Endothelial cell of umbilical vein (primary cell): ENCODE measurements at regions not wholly inside any gene's neighbourhood (a gene's known extent, or its start where the extent isn't known, plus 50 kb on each side); places are given as distances from the start of the nearest gene placed in this dataset.

Source experiments
- BruUV-seq: library from RNA; stranded (reverse); fragments of 400-500 nt; replicated peaks from 2 replicates; lab custom pipeline; 2021; lab: Mats Ljungman, UMichigan
- CTCF ChIA-PET: fragments of 300-600, 350-600 bp; sonication (Branson Sonifier 250); formaldehyde crosslinking; loops from one replicate; lab custom pipeline; 2021; ENCODE audit warnings: antibody characterized with exemption, inconsistent platforms; lab: Charles Lee
- POLR2A ChIA-PET: fragments of 300-600, 350-600 bp; sonication (Branson Sonifier 250); formaldehyde crosslinking; loops from one replicate; lab custom pipeline; 2021; ENCODE audit warnings: antibody characterized with exemption, inconsistent platforms; lab: Charles Lee
- DNase-seq: peaks from one replicate; pipeline ENCODE4 v3.0.0-alpha.2; 2011; ENCODE audit warnings: low read depth, low spot score
- FAIRE-seq: peaks from 2 replicates; lab custom pipeline; 2011; peaks lifted over from hg19 to GRCh38; lab: Jason Lieb, UNC
- H2AFZ ChIP-seq: 2 replicates; pipeline ENCODE4 v1.6.0; 2012; ENCODE audit warnings: low read depth, low read length, control low read depth, inconsistent platforms
- H3K27ac ChIP-seq: 2 replicates; pipeline ENCODE4 v1.5.1; 2011; ENCODE audit warnings: low read depth, mild to moderate bottlenecking, control low read depth, low read length, moderate library complexity; ENCODE audit not compliant: insufficient read depth
- H3K27me3 ChIP-seq, 2 experiments: 2 replicates each; pipeline versions ENCODE4 v1.6.0 to v1.6.1; 2011; ENCODE audit warnings: low read length in 2 of 2, mixed read lengths in 1 of 2; ENCODE audit not compliant: control insufficient read depth in 2 of 2, insufficient read depth in 2 of 2
- H3K36me3 ChIP-seq, 2 experiments: 2 replicates in 1 of 2; 3 replicates in 1 of 2; pipeline ENCODE4 v1.5.1; 2011; ENCODE audit warnings: low read length in 2 of 2, mild to moderate bottlenecking in 1 of 2, moderate library complexity in 1 of 2; ENCODE audit not compliant: control insufficient read depth in 2 of 2, insufficient read depth in 2 of 2; ENCODE audit errors: extremely low read depth in 1 of 2
- H3K4me1 ChIP-seq: 3 replicates; pipeline ENCODE4 v1.5.1; 2011; ENCODE audit warnings: mild to moderate bottlenecking, low read length; ENCODE audit not compliant: control insufficient read depth, insufficient read depth; ENCODE audit errors: extremely low read depth
- H3K4me2 ChIP-seq: 2 replicates; pipeline ENCODE4 v1.6.1; 2011; ENCODE audit warnings: low read length, control low read depth, mixed read lengths; ENCODE audit not compliant: insufficient read depth
- H3K4me3 ChIP-seq, 3 experiments: fragments of 200-600 bp in 1 of 3; sonication (generic), shearing (Covaris generic) in 1 of 3; replicated peaks in 1 of 3; 2 replicates each; pipeline ENCODE4 v1.5.1; 2011 to 2016; ENCODE audit warnings: control low read depth in 3 of 3, low read length in 3 of 3, mild to moderate bottlenecking in 2 of 3, inconsistent platforms in 1 of 3, low read depth in 1 of 3, moderate library complexity in 1 of 3; ENCODE audit not compliant: insufficient read depth in 1 of 3
- H3K79me2 ChIP-seq: 2 replicates; pipeline ENCODE4 v1.6.0; 2012; ENCODE audit warnings: low read length, inconsistent platforms; ENCODE audit not compliant: control insufficient read depth, insufficient read depth
- H3K9ac ChIP-seq: replicated peaks from 2 replicates; pipeline ENCODE3; 2011; ENCODE audit warnings: low read length, control low read depth; ENCODE audit not compliant: insufficient read depth; ENCODE audit errors: extremely low read depth
- H3K9me1 ChIP-seq: replicated peaks from 3 replicates; pipeline ENCODE4 v1.6.0; 2011; ENCODE audit warnings: mild to moderate bottlenecking, low read length; ENCODE audit not compliant: control insufficient read depth, insufficient read depth; ENCODE audit errors: extremely low read depth
- H3K9me3 ChIP-seq: replicated peaks from 2 replicates; pipeline ENCODE4 v1.5.1; 2012; ENCODE audit warnings: low read length, inconsistent platforms; ENCODE audit not compliant: control insufficient read depth, insufficient read depth
- H4K20me1 ChIP-seq: replicated peaks from 2 replicates; pipeline ENCODE3; 2011; ENCODE audit warnings: mild to moderate bottlenecking, low read length; ENCODE audit not compliant: control insufficient read depth, insufficient read depth; ENCODE audit errors: extremely low read depth
- EZH2 ChIP-seq: IDR thresholded peaks from 2 replicates; pipeline ENCODE4 v1.6.1; 2012; ENCODE audit warnings: borderline replicate concordance, low read depth, mild to moderate bottlenecking, moderate library complexity, low read length, inconsistent platforms; ENCODE audit not compliant: severe bottlenecking
- FOS ChIP-seq: IDR thresholded peaks from 2 replicates; pipeline ENCODE4 v1.6.1; 2011; ENCODE audit warnings: mild to moderate bottlenecking, low read length, moderate library complexity, borderline replicate concordance; ENCODE audit not compliant: insufficient read depth
- GATA2 ChIP-seq: IDR thresholded peaks from 2 replicates; pipeline ENCODE4 v1.7.0; 2011; ENCODE audit warnings: low read depth, mild to moderate bottlenecking, moderate library complexity, mixed read lengths, low read length; ENCODE audit not compliant: insufficient read length, insufficient read depth
- JUN ChIP-seq: IDR thresholded peaks from 2 replicates; pipeline ENCODE4 v1.6.1; 2011; ENCODE audit warnings: borderline replicate concordance, low read depth; ENCODE audit not compliant: insufficient read length, insufficient read depth
- MYC ChIP-seq: IDR thresholded peaks from one replicate; pipeline ENCODE4 v1.6.1; 2011; ENCODE audit warnings: mild to moderate bottlenecking, low read depth, low read length
- POLR2A ChIP-seq: IDR thresholded peaks from 2 replicates; pipeline ENCODE4 v1.6.1; 2012; ENCODE audit warnings: low read depth, mild to moderate bottlenecking, control low read depth, low read length
- POLR2AphosphoS5 ChIP-seq: IDR thresholded peaks from 2 replicates; pipeline ENCODE4 v1.6.1; 2012; ENCODE audit warnings: low read depth, mild to moderate bottlenecking, control low read depth, low read length, moderate library complexity; ENCODE audit not compliant: insufficient read depth
- dilution Hi-C: fragments of 300-500 bp; cut with MboI; formaldehyde crosslinking; loops from one replicate; pipeline ENCODE4 v1.15.0; 2019; ENCODE audit warnings: low sequenced_read_pairs; ENCODE audit not compliant: extremely low pct_ligation_motif_present
- intact Hi-C: fragments of 100-400 bp; cut with micrococcal nuclease; formaldehyde crosslinking; loops from one replicate; pipeline ENCODE4 v1.10.0; 2022
- TF ChIP-seq, protein P1 (sequence below): IDR thresholded peaks from 2 replicates; pipeline ENCODE4 v1.6.1; 2011; ENCODE audit not compliant: insufficient read depth, insufficient read length
- TF ChIP-seq, protein P2 (sequence below), 2 donors: IDR thresholded peaks; 1 replicate in 1 of 2; 2 replicates in 1 of 2; pipeline ENCODE4 v1.5.1; 2011; ENCODE audit warnings: low read length in 2 of 2, mild to moderate bottlenecking in 2 of 2, moderate library complexity in 2 of 2, control low read depth in 1 of 2, inconsistent platforms in 1 of 2, low read depth in 1 of 2; ENCODE audit not compliant: insufficient read depth in 1 of 2; ENCODE audit errors: extremely low read depth in 1 of 2

DNA sequence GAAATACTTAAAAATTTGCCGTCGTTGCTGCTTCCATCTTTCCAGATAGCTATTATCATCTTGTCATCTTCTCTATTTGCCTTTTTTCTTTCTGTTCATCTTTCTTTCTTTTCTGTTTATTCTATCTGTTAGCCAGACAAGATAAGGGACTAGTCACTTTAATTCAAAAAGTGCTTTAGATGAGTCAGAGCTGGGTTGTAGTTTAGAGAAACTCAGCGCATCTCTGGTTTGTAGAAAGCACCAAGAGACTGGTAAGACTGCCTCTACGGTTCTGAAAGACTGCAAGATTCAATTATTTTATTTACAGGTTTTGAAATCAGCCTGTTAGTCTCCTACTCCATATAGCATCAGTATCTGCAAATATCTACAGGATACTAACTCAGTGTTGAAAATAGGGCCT, 562.8 kb upstream of the RIOK2 start:
- no TSS peak for BruUV-seq
- no peaks in the 10 kb centered on the region for H3K9me1 ChIP-seq
- H3K36me3 ChIP-seq: no peaks in the 10 kb centered on the region
- no peaks in the 10 kb centered on the region for H4K20me1 ChIP-seq
- H3K4me2 ChIP-seq: no peak overlapping the region
- DNase-seq (no peak), FAIRE-seq (no peak)
- H3K27me3 ChIP-seq: no peaks in the 10 kb centered on the region
- CTCF ChIA-PET: interaction anchor here (1.3 kb wide), 1 partner anchor 11 kb away, joined by 3 read pairs; no protein-coding TSS in a partner anchor
- no peak overlapping the region for H3K9ac ChIP-seq
- intact Hi-C loops: no loop called here
- no peak overlapping the region for H3K4me3 ChIP-seq
- dilution Hi-C loops: no loop called here
- H3K27ac ChIP-seq: no peak overlapping the region
- no peaks in the 10 kb centered on the region for H3K4me1 ChIP-seq
- POLR2A ChIA-PET: no interaction called here
- no peak for TF ChIP-seq GATA2
- TF ChIP-seq FOS: no peak
- no peak for TF ChIP-seq POLR2A
- TF ChIP-seq POLR2AphosphoS5: no peak
- TF ChIP-seq, protein P1, sequence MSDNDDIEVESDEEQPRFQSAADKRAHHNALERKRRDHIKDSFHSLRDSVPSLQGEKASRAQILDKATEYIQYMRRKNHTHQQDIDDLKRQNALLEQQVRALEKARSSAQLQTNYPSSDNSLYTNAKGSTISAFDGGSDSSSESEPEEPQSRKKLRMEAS: no peak
- no peak for TF ChIP-seq EZH2
- TF ChIP-seq, protein P2, sequence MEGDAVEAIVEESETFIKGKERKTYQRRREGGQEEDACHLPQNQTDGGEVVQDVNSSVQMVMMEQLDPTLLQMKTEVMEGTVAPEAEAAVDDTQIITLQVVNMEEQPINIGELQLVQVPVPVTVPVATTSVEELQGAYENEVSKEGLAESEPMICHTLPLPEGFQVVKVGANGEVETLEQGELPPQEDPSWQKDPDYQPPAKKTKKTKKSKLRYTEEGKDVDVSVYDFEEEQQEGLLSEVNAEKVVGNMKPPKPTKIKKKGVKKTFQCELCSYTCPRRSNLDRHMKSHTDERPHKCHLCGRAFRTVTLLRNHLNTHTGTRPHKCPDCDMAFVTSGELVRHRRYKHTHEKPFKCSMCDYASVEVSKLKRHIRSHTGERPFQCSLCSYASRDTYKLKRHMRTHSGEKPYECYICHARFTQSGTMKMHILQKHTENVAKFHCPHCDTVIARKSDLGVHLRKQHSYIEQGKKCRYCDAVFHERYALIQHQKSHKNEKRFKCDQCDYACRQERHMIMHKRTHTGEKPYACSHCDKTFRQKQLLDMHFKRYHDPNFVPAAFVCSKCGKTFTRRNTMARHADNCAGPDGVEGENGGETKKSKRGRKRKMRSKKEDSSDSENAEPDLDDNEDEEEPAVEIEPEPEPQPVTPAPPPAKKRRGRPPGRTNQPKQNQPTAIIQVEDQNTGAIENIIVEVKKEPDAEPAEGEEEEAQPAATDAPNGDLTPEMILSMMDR (IDR thresholded peaks at IDR 0.05; ENCODE audit: extremely low read depth in 1 of 2, insufficient read depth in 1 of 2, low read depth in 1 of 2, low read length in 2 of 2): no peak
- no peak for TF ChIP-seq MYC
- no peak for TF ChIP-seq JUN
- no peaks in the 10 kb centered on the region for H3K9me3 ChIP-seq
- H3K79me2 ChIP-seq: no peaks in the 10 kb centered on the region
- H2AFZ ChIP-seq: no peak overlapping the region
